Vagina (tissue), 2 donors: ENCODE measurements at regions not wholly inside any gene's neighbourhood (a gene's known extent, or its start where the extent isn't known, plus 50 kb on each side); places are given as distances from the start of the nearest gene placed in this dataset.

ENCODE experiments used
- POLR2A ChIP-seq, 2 donors: fragments of 450-650 bp; IDR thresholded peaks; one replicate each; pipeline ENCODE4 v1.6.1; 2017; ENCODE audit warnings: antibody characterized with exemption in 2 of 2, mild to moderate bottlenecking in 2 of 2, moderate library complexity in 2 of 2
- TF ChIP-seq, protein P1 (sequence below), 3 experiments: fragments of 450-650 bp in 2 of 3; fragments of 200-600 bp in 1 of 3; sonication (generic) in 1 of 3; IDR thresholded peaks; one replicate each; pipeline ENCODE4 v1.5.1; 2017 to 2019; ENCODE audit warnings: antibody characterized with exemption in 3 of 3, mild to moderate bottlenecking in 2 of 3, moderate library complexity in 2 of 3

DNA sequence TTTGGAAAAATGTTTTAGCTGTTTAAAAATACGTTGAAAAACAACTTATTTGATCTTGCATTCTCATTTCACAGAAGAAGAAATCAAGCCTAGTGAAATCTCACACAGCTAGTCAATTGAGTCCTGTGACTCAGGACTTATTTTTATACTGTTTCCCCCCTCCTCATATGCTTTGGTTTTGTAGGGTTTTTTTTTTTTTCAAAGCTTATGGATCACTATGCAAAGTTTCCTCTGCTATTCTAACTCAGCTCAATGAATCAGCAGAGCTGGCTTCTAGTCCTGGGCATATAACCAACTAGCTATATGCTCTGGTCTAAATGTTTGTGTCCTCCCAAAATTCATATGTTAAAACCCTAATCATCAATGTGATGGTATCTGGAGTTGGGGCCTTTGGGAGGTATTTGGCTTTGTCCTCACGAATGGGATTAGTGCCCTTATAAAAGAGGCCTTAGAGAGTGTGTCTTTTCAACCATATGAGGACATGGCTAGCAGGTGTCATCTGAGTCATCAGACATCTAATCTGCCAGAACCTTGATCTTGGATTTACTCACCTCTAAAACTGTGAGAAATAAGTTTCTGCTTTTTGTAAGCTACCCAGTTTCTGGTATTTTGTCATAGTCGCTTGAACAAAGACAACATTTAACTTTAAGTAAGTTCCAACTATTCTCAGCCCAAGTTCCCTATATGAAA is 317.2 kb upstream of the C1orf87 start:
- TF ChIP-seq, protein P1, sequence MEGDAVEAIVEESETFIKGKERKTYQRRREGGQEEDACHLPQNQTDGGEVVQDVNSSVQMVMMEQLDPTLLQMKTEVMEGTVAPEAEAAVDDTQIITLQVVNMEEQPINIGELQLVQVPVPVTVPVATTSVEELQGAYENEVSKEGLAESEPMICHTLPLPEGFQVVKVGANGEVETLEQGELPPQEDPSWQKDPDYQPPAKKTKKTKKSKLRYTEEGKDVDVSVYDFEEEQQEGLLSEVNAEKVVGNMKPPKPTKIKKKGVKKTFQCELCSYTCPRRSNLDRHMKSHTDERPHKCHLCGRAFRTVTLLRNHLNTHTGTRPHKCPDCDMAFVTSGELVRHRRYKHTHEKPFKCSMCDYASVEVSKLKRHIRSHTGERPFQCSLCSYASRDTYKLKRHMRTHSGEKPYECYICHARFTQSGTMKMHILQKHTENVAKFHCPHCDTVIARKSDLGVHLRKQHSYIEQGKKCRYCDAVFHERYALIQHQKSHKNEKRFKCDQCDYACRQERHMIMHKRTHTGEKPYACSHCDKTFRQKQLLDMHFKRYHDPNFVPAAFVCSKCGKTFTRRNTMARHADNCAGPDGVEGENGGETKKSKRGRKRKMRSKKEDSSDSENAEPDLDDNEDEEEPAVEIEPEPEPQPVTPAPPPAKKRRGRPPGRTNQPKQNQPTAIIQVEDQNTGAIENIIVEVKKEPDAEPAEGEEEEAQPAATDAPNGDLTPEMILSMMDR (IDR thresholded peaks at IDR 0.05): no peak
- no peak for TF ChIP-seq POLR2A (IDR thresholded peaks at IDR 0.05)
